HL-60 (cell line): ENCODE measurements at regions not wholly inside any gene's neighbourhood (a gene's known extent, or its start where the extent isn't known, plus 50 kb on each side); places are given as distances from the start of the nearest gene placed in this dataset.

Source experiments
- CTCF ChIP-seq: IDR thresholded peaks from one replicate; pipeline ENCODE4 v1.5.1; 2011; ENCODE audit warnings: low read length, control low read depth, inconsistent platforms; ENCODE audit not compliant: insufficient read depth
- GABPA ChIP-seq: IDR thresholded peaks from 2 replicates; pipeline ENCODE4 v1.6.1; 2012; ENCODE audit warnings: low read depth
- POLR2AphosphoS5 ChIP-seq: IDR thresholded peaks from 2 replicates; pipeline ENCODE4 v1.6.1; 2012; ENCODE audit warnings: low read depth
- TF ChIP-seq, protein P1 (sequence below): IDR thresholded peaks from 2 replicates; pipeline ENCODE4 v1.6.1; 2012; ENCODE audit warnings: low read depth; ENCODE audit not compliant: insufficient replicate concordance

DNA sequence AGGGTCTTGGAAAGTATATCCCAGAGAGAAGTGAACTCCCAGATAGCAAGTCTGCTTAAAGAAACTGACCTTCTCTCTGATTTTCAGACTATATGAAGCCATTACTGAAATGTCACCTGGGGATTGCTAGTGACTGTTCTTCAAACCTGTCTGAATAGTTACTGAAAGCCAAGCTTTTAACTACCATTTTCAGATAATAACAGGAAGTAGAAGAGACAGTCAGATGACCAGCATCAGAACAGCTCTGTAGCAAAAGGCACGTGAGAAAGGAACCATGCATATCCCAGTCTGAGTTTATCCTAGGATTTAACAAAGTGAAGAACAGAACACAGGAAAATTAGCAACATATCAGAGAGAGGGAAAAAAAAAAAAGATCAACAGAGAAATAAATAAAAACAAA, 74.9 kb upstream of the SELENOP start:
- no peak for TF ChIP-seq CTCF
- no peak for TF ChIP-seq POLR2AphosphoS5
- TF ChIP-seq, protein P1, sequence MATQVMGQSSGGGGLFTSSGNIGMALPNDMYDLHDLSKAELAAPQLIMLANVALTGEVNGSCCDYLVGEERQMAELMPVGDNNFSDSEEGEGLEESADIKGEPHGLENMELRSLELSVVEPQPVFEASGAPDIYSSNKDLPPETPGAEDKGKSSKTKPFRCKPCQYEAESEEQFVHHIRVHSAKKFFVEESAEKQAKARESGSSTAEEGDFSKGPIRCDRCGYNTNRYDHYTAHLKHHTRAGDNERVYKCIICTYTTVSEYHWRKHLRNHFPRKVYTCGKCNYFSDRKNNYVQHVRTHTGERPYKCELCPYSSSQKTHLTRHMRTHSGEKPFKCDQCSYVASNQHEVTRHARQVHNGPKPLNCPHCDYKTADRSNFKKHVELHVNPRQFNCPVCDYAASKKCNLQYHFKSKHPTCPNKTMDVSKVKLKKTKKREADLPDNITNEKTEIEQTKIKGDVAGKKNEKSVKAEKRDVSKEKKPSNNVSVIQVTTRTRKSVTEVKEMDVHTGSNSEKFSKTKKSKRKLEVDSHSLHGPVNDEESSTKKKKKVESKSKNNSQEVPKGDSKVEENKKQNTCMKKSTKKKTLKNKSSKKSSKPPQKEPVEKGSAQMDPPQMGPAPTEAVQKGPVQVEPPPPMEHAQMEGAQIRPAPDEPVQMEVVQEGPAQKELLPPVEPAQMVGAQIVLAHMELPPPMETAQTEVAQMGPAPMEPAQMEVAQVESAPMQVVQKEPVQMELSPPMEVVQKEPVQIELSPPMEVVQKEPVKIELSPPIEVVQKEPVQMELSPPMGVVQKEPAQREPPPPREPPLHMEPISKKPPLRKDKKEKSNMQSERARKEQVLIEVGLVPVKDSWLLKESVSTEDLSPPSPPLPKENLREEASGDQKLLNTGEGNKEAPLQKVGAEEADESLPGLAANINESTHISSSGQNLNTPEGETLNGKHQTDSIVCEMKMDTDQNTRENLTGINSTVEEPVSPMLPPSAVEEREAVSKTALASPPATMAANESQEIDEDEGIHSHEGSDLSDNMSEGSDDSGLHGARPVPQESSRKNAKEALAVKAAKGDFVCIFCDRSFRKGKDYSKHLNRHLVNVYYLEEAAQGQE = no peak
- no peak for TF ChIP-seq GABPA
